WTC11 (cell line): ENCODE measurements at regions not wholly inside any gene's neighbourhood (a gene's known extent, or its start where the extent isn't known, plus 50 kb on each side); places are given as distances from the start of the nearest gene placed in this dataset.

Experiments
- ATAC-seq: fragments of 200-7000 bp; cut with Tn5 transposase; 2 replicates; pipeline ENCODE4 v1.10.0; 2021; ENCODE audit warnings: mild to moderate bottlenecking, moderate library complexity
- CTCF ChIA-PET: fragments of 300-600 bp; sonication (Branson Sonifier 250); formaldehyde crosslinking; loops from one replicate; lab custom pipeline; 2021; ENCODE audit warnings: antibody characterized with exemption; lab: Charles Lee
- POLR2A ChIA-PET: fragments of 350-600 bp; sonication (Branson Sonifier 250); formaldehyde crosslinking; loops from one replicate; lab custom pipeline; 2021; ENCODE audit warnings: antibody characterized with exemption; lab: Charles Lee
- DNase-seq: peaks from one replicate; pipeline ENCODE4 v3.0.0; 2021; ENCODE audit warnings: low spot score
- H3K27ac Mint-ChIP-seq: 2 replicates; pipeline ENCODE4 v1.8.0; 2021; ENCODE audit warnings: mixed read lengths
- H3K27me3 Mint-ChIP-seq: 2 replicates; pipeline ENCODE4 v1.8.0; 2021; ENCODE audit warnings: low read depth, mild to moderate bottlenecking, moderate library complexity, mixed read lengths
- H3K36me3 Mint-ChIP-seq: 2 replicates; pipeline ENCODE4 v1.8.0; 2021; ENCODE audit warnings: mixed read lengths
- H3K4me1 Mint-ChIP-seq: 2 replicates; pipeline ENCODE4 v1.8.0; 2022; ENCODE audit warnings: mixed read lengths
- H3K4me3 Mint-ChIP-seq: 2 replicates; pipeline ENCODE4 v1.8.0; 2021; ENCODE audit warnings: mild to moderate bottlenecking, moderate library complexity, mixed read lengths
- H3K9me3 Mint-ChIP-seq: 2 replicates; pipeline ENCODE4 v1.8.0; 2021; ENCODE audit warnings: mixed read lengths
- CBFB ChIP-seq: sonication (generic); formaldehyde crosslinking; IDR thresholded peaks from 2 replicates; pipeline ENCODE4 v1.8.1; 2022; ENCODE audit warnings: mild to moderate bottlenecking, low read depth, missing genetic modification reagents
- ESRRA ChIP-seq: sonication (generic); formaldehyde crosslinking; IDR thresholded peaks from 2 replicates; pipeline ENCODE4 v1.8.1; 2022; ENCODE audit warnings: mild to moderate bottlenecking, missing genetic modification reagents, borderline replicate concordance
- FOXP1 ChIP-seq: sonication (generic); formaldehyde crosslinking; IDR thresholded peaks from 2 replicates; pipeline ENCODE4 v1.8.0; 2022; ENCODE audit warnings: missing genetic modification reagents, mild to moderate bottlenecking, moderate library complexity, borderline replicate concordance
- GRHL2 ChIP-seq: fragments of 250-450 bp; sonication (Bioruptor Pico); IDR thresholded peaks from 2 replicates; pipeline ENCODE4 v1.8.0; 2022; ENCODE audit warnings: mild to moderate bottlenecking, moderate library complexity; ENCODE audit not compliant: insufficient replicate concordance, severe bottlenecking
- IRF2 ChIP-seq: sonication (generic); formaldehyde crosslinking; IDR thresholded peaks from 2 replicates; pipeline ENCODE4 v1.8.0; 2022; ENCODE audit warnings: low read depth, missing genetic modification reagents, borderline replicate concordance
- JAZF1 ChIP-seq: fragments of 250-450 bp; sonication (Bioruptor Pico); IDR thresholded peaks from 2 replicates; pipeline ENCODE4 v1.9.0; 2021; ENCODE audit warnings: moderate library complexity, mild to moderate bottlenecking, inconsistent platforms
- JUN ChIP-seq: sonication (generic); formaldehyde crosslinking; IDR thresholded peaks from 2 replicates; pipeline ENCODE4 v1.8.0; 2023; ENCODE audit warnings: mild to moderate bottlenecking, missing genetic modification reagents
- MYBL2 ChIP-seq: sonication (generic); formaldehyde crosslinking; IDR thresholded peaks from 2 replicates; pipeline ENCODE4 v1.8.1; 2023; ENCODE audit warnings: mild to moderate bottlenecking, moderate library complexity, missing genetic modification reagents
- NFATC4 ChIP-seq: fragments of 250-450 bp; sonication (Bioruptor Pico); IDR thresholded peaks from 2 replicates; pipeline ENCODE4 v1.9.0; 2021; ENCODE audit warnings: mild to moderate bottlenecking
- PRDM15 ChIP-seq: sonication (generic); formaldehyde crosslinking; IDR thresholded peaks from 2 replicates; pipeline ENCODE4 v1.8.0; 2022; ENCODE audit warnings: missing genetic modification reagents
- RELA ChIP-seq: sonication (generic); formaldehyde crosslinking; IDR thresholded peaks from 2 replicates; pipeline ENCODE4 v1.8.1; 2022; ENCODE audit warnings: missing genetic modification reagents, mild to moderate bottlenecking, borderline replicate concordance
- SMAD4 ChIP-seq: sonication (generic); formaldehyde crosslinking; IDR thresholded peaks from 2 replicates; pipeline ENCODE4 v1.8.0; 2022; ENCODE audit warnings: mild to moderate bottlenecking, missing genetic modification reagents
- USF1 ChIP-seq: sonication (generic); formaldehyde crosslinking; IDR thresholded peaks from 2 replicates; pipeline ENCODE4 v1.8.0; 2022; ENCODE audit warnings: mild to moderate bottlenecking, missing genetic modification reagents
- ZNF232 ChIP-seq: sonication (generic); formaldehyde crosslinking; IDR thresholded peaks from 2 replicates; pipeline ENCODE4 v1.8.0; 2022; ENCODE audit warnings: mild to moderate bottlenecking, missing genetic modification reagents
- ZNF512 ChIP-seq: sonication (generic); formaldehyde crosslinking; IDR thresholded peaks from 2 replicates; pipeline ENCODE4 v1.8.1; 2022; ENCODE audit warnings: missing genetic modification reagents, borderline replicate concordance
- ZNF671 ChIP-seq: fragments of 250-450 bp; sonication (Bioruptor Pico); IDR thresholded peaks from 2 replicates; pipeline ENCODE4 v1.8.0; 2021; ENCODE audit warnings: mild to moderate bottlenecking
- TF ChIP-seq, protein P1 (sequence below): fragments of 250-450 bp; sonication (Bioruptor Pico); IDR thresholded peaks from 2 replicates; pipeline ENCODE4 v2.1.2; 2022; ENCODE audit warnings: mild to moderate bottlenecking, moderate library complexity
- TF ChIP-seq, protein P2 (sequence below): sonication (generic); formaldehyde crosslinking; IDR thresholded peaks from 2 replicates; pipeline ENCODE4 v1.8.1; 2023; ENCODE audit warnings: mild to moderate bottlenecking, moderate library complexity, missing genetic modification reagents
- TF ChIP-seq, protein P3 (sequence below): sonication (generic); formaldehyde crosslinking; IDR thresholded peaks from 2 replicates; pipeline ENCODE4 v1.8.0; 2022; ENCODE audit warnings: mild to moderate bottlenecking, missing genetic modification reagents
- TF ChIP-seq, protein P4 (sequence below): fragments of 200-600 bp; IDR thresholded peaks from 2 replicates; pipeline ENCODE4 v1.8.0; 2022; ENCODE audit warnings: antibody characterized with exemption

- TF ChIP-seq, protein P1, sequence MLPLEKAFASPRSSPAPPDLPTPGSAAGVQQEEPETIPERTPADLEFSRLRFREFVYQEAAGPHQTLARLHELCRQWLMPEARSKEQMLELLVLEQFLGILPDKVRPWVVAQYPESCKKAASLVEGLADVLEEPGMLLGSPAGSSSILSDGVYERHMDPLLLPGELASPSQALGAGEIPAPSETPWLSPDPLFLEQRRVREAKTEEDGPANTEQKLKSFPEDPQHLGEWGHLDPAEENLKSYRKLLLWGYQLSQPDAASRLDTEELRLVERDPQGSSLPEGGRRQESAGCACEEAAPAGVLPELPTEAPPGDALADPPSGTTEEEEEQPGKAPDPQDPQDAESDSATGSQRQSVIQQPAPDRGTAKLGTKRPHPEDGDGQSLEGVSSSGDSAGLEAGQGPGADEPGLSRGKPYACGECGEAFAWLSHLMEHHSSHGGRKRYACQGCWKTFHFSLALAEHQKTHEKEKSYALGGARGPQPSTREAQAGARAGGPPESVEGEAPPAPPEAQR (CRISPR knock-in tag): no peak
- TF ChIP-seq MYBL2 (CRISPR knock-in tag) (no peak), JUN (CRISPR knock-in tag) (no peak), SMAD4 (CRISPR knock-in tag) (no peak), JAZF1 (CRISPR knock-in tag) (no peak), NFATC4 (CRISPR knock-in tag) (no peak), ZNF671 (no peak)
- TF ChIP-seq, protein P2, sequence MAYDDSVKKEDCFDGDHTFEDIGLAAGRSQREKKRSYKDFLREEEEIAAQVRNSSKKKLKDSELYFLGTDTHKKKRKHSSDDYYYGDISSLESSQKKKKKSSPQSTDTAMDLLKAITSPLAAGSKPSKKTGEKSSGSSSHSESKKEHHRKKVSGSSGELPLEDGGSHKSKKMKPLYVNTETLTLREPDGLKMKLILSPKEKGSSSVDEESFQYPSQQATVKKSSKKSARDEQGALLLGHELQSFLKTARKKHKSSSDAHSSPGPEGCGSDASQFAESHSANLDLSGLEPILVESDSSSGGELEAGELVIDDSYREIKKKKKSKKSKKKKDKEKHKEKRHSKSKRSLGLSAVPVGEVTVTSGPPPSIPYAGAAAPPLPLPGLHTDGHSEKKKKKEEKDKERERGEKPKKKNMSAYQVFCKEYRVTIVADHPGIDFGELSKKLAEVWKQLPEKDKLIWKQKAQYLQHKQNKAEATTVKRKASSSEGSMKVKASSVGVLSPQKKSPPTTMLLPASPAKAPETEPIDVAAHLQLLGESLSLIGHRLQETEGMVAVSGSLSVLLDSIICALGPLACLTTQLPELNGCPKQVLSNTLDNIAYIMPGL (CRISPR knock-in tag): no peak
- TF ChIP-seq, protein P3, sequence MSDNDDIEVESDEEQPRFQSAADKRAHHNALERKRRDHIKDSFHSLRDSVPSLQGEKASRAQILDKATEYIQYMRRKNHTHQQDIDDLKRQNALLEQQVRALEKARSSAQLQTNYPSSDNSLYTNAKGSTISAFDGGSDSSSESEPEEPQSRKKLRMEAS (CRISPR knock-in tag): no peak
Observed at GRCh38 chr3:8210882-8211341, 290.7 kb upstream of the LMCD1 start (continued).

GRCh38 chr3:8212794-8213193, 288.8 kb upstream of the LMCD1 start:
- TF ChIP-seq ZNF512 (CRISPR knock-in tag): no peak
- no peak for TF ChIP-seq RELA (CRISPR knock-in tag)
- no peak for TF ChIP-seq SMAD4 (CRISPR knock-in tag)
- TF ChIP-seq CBFB (CRISPR knock-in tag): no peak
- TF ChIP-seq, protein P4, sequence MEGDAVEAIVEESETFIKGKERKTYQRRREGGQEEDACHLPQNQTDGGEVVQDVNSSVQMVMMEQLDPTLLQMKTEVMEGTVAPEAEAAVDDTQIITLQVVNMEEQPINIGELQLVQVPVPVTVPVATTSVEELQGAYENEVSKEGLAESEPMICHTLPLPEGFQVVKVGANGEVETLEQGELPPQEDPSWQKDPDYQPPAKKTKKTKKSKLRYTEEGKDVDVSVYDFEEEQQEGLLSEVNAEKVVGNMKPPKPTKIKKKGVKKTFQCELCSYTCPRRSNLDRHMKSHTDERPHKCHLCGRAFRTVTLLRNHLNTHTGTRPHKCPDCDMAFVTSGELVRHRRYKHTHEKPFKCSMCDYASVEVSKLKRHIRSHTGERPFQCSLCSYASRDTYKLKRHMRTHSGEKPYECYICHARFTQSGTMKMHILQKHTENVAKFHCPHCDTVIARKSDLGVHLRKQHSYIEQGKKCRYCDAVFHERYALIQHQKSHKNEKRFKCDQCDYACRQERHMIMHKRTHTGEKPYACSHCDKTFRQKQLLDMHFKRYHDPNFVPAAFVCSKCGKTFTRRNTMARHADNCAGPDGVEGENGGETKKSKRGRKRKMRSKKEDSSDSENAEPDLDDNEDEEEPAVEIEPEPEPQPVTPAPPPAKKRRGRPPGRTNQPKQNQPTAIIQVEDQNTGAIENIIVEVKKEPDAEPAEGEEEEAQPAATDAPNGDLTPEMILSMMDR: no peak
- no peak for TF ChIP-seq USF1
- no peak for TF ChIP-seq GRHL2 (CRISPR knock-in tag)
- TF ChIP-seq IRF2 (CRISPR knock-in tag): no peak
- no peak for TF ChIP-seq ZNF232
- no peak for TF ChIP-seq FOXP1 (CRISPR knock-in tag)
- TF ChIP-seq PRDM15 (CRISPR knock-in tag): no peak
- TF ChIP-seq ESRRA (CRISPR knock-in tag): no peak
- TF ChIP-seq, all 79 proteins: peak for 0
- Mint-ChIP-seq H3K36me3 (no peaks in the 10 kb centered on the region; the same call in 1 of the 2 replicates), H3K9me3 (peaks cover 36% of the 10 kb centered on the region), H3K4me1 (peaks cover 7% of the 10 kb centered on the region), H3K27me3 (no peaks in the 10 kb centered on the region), H3K4me3 (no peak overlapping the region), H3K27ac (no peak overlapping the region)
- ATAC-seq (peak; percentile 52; the same call in 1 of the 2 replicates), DNase-seq (peak; percentile 14)
- CTCF ChIA-PET: no interaction called here
- POLR2A ChIA-PET: no interaction called here
